ENCODE measurements at regions not wholly inside any gene's neighbourhood (a gene's known extent, or its start where the extent isn't known, plus 50 kb on each side); places are given as distances from the start of the nearest gene placed in this dataset.
"Not testable (repeated sequence)": the region's sequence is repeated elsewhere in the genome, so short reads cannot be mapped to it uniquely, and the experiment has no call there.

DNA sequence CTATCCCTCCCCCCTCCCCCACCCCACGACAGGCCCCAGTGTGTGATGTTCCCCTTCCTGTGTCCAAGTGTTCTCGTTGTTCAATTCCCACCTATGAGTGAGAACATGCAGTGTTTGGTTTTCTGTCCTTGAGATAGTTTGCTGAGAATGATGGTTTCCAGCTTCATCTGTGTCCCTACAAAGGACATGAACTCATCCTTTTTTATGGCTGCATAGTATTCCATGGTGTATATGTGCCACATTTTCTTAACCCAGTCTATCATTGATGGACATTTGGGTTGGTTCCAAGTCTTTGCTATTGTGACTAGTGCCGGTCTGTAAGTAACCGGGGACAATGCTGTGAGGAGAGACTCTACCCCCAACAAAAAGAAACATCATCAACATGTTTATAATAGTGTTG is 217.2 kb downstream of the SEC23IP start:
- not testable (repeated sequence) for TF ChIP-seq RCOR1 (IDR thresholded peaks at IDR 0.05; ENCODE audit: low read depth, low read length); RARB (CRISPR knock-in tag; IDR thresholded peaks at IDR 0.05); POLR2A (IDR thresholded peaks at IDR 0.05; ENCODE audit: low read length); TFCP2L1 (CRISPR knock-in tag; IDR thresholded peaks at IDR 0.05); ESRRA (IDR thresholded peaks at IDR 0.05; ENCODE audit: borderline replicate concordance, low read length); MAZ (IDR thresholded peaks at IDR 0.05; ENCODE audit: borderline replicate concordance, low read depth, low read length)
- TF ChIP-seq, protein P1, sequence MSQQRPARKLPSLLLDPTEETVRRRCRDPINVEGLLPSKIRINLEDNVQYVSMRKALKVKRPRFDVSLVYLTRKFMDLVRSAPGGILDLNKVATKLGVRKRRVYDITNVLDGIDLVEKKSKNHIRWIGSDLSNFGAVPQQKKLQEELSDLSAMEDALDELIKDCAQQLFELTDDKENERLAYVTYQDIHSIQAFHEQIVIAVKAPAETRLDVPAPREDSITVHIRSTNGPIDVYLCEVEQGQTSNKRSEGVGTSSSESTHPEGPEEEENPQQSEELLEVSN (IDR thresholded peaks at IDR 0.05; ENCODE audit: borderline replicate concordance, low read depth) = not testable (repeated sequence)
- TF ChIP-seq, protein P2, sequence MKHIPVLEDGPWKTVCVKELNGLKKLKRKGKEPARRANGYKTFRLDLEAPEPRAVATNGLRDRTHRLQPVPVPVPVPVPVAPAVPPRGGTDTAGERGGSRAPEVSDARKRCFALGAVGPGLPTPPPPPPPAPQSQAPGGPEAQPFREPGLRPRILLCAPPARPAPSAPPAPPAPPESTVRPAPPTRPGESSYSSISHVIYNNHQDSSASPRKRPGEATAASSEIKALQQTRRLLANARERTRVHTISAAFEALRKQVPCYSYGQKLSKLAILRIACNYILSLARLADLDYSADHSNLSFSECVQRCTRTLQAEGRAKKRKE (CRISPR knock-in tag; IDR thresholded peaks at IDR 0.05; ENCODE audit: low read depth) = not testable (repeated sequence)
- TF ChIP-seq, protein P3, sequence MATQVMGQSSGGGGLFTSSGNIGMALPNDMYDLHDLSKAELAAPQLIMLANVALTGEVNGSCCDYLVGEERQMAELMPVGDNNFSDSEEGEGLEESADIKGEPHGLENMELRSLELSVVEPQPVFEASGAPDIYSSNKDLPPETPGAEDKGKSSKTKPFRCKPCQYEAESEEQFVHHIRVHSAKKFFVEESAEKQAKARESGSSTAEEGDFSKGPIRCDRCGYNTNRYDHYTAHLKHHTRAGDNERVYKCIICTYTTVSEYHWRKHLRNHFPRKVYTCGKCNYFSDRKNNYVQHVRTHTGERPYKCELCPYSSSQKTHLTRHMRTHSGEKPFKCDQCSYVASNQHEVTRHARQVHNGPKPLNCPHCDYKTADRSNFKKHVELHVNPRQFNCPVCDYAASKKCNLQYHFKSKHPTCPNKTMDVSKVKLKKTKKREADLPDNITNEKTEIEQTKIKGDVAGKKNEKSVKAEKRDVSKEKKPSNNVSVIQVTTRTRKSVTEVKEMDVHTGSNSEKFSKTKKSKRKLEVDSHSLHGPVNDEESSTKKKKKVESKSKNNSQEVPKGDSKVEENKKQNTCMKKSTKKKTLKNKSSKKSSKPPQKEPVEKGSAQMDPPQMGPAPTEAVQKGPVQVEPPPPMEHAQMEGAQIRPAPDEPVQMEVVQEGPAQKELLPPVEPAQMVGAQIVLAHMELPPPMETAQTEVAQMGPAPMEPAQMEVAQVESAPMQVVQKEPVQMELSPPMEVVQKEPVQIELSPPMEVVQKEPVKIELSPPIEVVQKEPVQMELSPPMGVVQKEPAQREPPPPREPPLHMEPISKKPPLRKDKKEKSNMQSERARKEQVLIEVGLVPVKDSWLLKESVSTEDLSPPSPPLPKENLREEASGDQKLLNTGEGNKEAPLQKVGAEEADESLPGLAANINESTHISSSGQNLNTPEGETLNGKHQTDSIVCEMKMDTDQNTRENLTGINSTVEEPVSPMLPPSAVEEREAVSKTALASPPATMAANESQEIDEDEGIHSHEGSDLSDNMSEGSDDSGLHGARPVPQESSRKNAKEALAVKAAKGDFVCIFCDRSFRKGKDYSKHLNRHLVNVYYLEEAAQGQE (IDR thresholded peaks at IDR 0.05) = not testable (repeated sequence)
